HG03097 (cell line): ENCODE measurements at regions not wholly inside any gene's neighbourhood (a gene's known extent, or its start where the extent isn't known, plus 50 kb on each side); places are given as distances from the start of the nearest gene placed in this dataset.

Experiments used
- ATAC-seq: cut with Tn5 transposase; IDR thresholded peaks from one replicate; pipeline ENCODE4 v1.9.1; 2021; ENCODE audit not compliant: unreplicated experiment, low FRiP score

GRCh38 chr6:26304213-26304796, 60.7 kb upstream of the BTN3A2 start:
- no peak for ATAC-seq

GRCh38 chr6:26304797-26305640, 60.0 kb upstream of the BTN3A2 start:
- no peak for ATAC-seq

- ATAC-seq: no peak
These were observed 59.4 kb upstream of the BTN3A2 start for GRCh38 chr6:26305641-26305969.

- no peak for ATAC-seq
These were observed 58.8 kb upstream of the BTN3A2 start for GRCh38 chr6:26306232-26306631.

GRCh38 chr6:26307850-26308249, 57.1 kb upstream of the BTN3A2 start:
- no peak for ATAC-seq

GRCh38 chr6:26309731-26310142, 55.3 kb upstream of the BTN3A2 start:
- peak; percentile 36 for ATAC-seq

- ATAC-seq: no peak
These were observed 54.0 kb upstream of the BTN3A2 start for GRCh38 chr6:26311012-26311384.

GRCh38 chr6:26311385-26312095, 53.5 kb upstream of the BTN3A2 start:
- ATAC-seq: no peak

GRCh38 chr6:26312096-26312463, 52.9 kb upstream of the BTN3A2 start:
- ATAC-seq: no peak

GRCh38 chr6:26312501-26313397, 52.2 kb upstream of the BTN3A2 start:
- no peak for ATAC-seq
